Gastroesophageal sphincter (tissue), 4 donors: ENCODE measurements at regions not wholly inside any gene's neighbourhood (a gene's known extent, or its start where the extent isn't known, plus 50 kb on each side); places are given as distances from the start of the nearest gene placed in this dataset.
"Not testable (repeated sequence)": the region's sequence is repeated elsewhere in the genome, so short reads cannot be mapped to it uniquely, and the experiment has no call there.

Experiments used
- ATAC-seq: fragments of 150-250 bp; one replicate; pipeline ENCODE4 v1.9.1; 2016; ENCODE audit warnings: mild to moderate bottlenecking, moderate library complexity
- H3K27ac ChIP-seq, 4 donors: fragments of 200-600 bp; sonication (generic) in 3 of 4; 1 replicate in 3 of 4; 2 replicates in 1 of 4; pipeline ENCODE4 v1.5.1; 2016 to 2019
- H3K27me3 ChIP-seq: fragments of 200-600 bp; sonication (generic); one replicate; pipeline ENCODE4 v1.5.1; 2019
- H3K36me3 ChIP-seq, 2 donors: fragments of 200-600 bp; sonication (generic); one replicate each; pipeline ENCODE4 v1.5.1; 2019; ENCODE audit warnings: control low read depth in 1 of 2
- H3K4me1 ChIP-seq, 3 donors: fragments of 200-600 bp; sonication (generic); 1 replicate in 2 of 3; 2 replicates in 1 of 3; pipeline ENCODE4 v1.5.1; 2016 to 2019; ENCODE audit warnings: control low read depth in 2 of 3
- H3K4me3 ChIP-seq, 2 donors: fragments of 200-600 bp; sonication (generic); one replicate each; pipeline ENCODE4 v1.5.1; 2019; ENCODE audit warnings: mild to moderate bottlenecking in 1 of 2, moderate library complexity in 1 of 2
- H3K9me3 ChIP-seq, 3 donors: fragments of 200-600 bp; sonication (generic); one replicate each; pipeline ENCODE4 v1.5.1; 2017 to 2019; ENCODE audit warnings: control low read depth in 2 of 3
- CTCF ChIP-seq, 4 experiments: fragments of 200-600 bp in 2 of 4; fragments of 450-650 bp in 2 of 4; sonication (generic) in 1 of 4; IDR thresholded peaks; one replicate each; pipeline ENCODE4 v1.5.1; 2017 to 2019; ENCODE audit warnings: antibody characterized with exemption in 4 of 4, mild to moderate bottlenecking in 2 of 4, moderate library complexity in 2 of 4
- EP300 ChIP-seq: sonication (generic); formaldehyde crosslinking; IDR thresholded peaks from one replicate; pipeline ENCODE4 v1.6.1; 2017; ENCODE audit warnings: antibody characterized with exemption, mild to moderate bottlenecking
- POLR2A ChIP-seq, 2 donors: fragments of 450-650 bp; IDR thresholded peaks; one replicate each; pipeline ENCODE4 v1.6.1; 2017; ENCODE audit warnings: antibody characterized with exemption in 2 of 2, mild to moderate bottlenecking in 2 of 2, moderate library complexity in 1 of 2
- POLR2AphosphoS5 ChIP-seq: sonication (generic); formaldehyde crosslinking; IDR thresholded peaks from one replicate; pipeline ENCODE4 v1.6.1; 2017; ENCODE audit warnings: antibody characterized with exemption
- WGBS, 2 donors: methylation state at CpG; one replicate each; pipeline ENCODE4 v1.1.5; 2018; ENCODE audit warnings: low coverage in 1 of 2; 5-methylcytosine and 5-hydroxymethylcytosine counted together

DNA sequence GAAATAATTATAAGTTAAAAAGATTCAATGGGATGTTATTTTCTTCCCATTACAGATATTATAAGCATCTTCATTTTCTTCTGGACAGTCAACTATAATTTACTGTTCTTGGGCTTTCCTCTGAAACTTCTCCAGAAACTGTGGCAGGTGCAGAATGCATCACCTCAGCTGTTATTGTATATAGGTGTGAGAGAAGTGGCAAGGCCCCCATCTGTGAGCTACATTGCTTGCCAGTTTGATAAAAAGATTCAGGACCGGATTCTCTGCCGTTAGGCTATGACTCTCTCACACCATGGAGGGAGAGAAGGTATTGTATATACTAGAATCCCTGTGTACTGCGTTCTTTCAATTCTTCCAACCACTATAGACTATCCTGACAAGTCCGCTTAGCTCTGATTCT, 135.8 kb upstream of the CENPW start:
- WGBS, 2 donors = 86% methylated on average over 4 of the region's 4 CpGs; no CpG with 5 or more reads in 1 of the 2 donors
- no peaks in the 10 kb centered on the region for H3K4me1 ChIP-seq
- no peak overlapping the region for H3K4me3 ChIP-seq
- no peaks in the 10 kb centered on the region for H3K27me3 ChIP-seq
- no peaks in the 10 kb centered on the region for H3K9me3 ChIP-seq
- TF ChIP-seq POLR2AphosphoS5 (no peak), CTCF (IDR thresholded peaks at IDR 0.05) (no peak), EP300 (no peak), POLR2A (IDR thresholded peaks at IDR 0.05) (no peak)
- no peak for ATAC-seq
- no peak overlapping the region for H3K27ac ChIP-seq
- no peaks in the 10 kb centered on the region for H3K36me3 ChIP-seq

DNA sequence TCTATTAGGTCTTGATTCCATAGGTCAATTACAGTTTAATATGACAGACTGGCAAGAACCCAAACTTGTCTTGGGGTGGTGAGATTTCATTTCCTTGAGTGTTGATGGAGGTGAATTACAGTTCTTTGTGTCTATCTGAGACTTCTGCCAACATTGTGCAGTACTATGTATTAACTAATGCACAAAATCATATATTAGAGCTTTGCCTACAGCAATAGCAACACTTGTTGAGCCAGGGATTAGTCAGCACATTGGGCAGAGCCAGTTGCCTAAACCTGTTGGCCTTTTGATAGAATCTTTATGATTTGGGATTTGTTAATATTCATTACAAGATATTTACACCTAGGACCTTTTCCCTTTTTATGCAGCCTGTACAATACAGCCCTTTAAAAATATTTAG, 135.3 kb upstream of the CENPW start:
- no peaks in the 10 kb centered on the region for H3K4me1 ChIP-seq
- no peaks in the 10 kb centered on the region for H3K27me3 ChIP-seq
- TF ChIP-seq POLR2AphosphoS5 (no peak), EP300 (no peak), CTCF (IDR thresholded peaks at IDR 0.05) (no peak), POLR2A (IDR thresholded peaks at IDR 0.05) (no peak)
- H3K27ac ChIP-seq = no peak overlapping the region
- ATAC-seq = no peak
- no peaks in the 10 kb centered on the region for H3K9me3 ChIP-seq
- no peak overlapping the region for H3K4me3 ChIP-seq
- no peaks in the 10 kb centered on the region for H3K36me3 ChIP-seq

GRCh38 chr6:126206504-126207246, 133.2 kb upstream of the CENPW start:
- no peaks in the 10 kb centered on the region for H3K9me3 ChIP-seq
- ATAC-seq = no peak
- H3K27ac ChIP-seq = no peak overlapping the region
- 44% methylated on average over 1 of the region's 1 CpG; no CpG with 5 or more reads in 1 of the 2 donors for WGBS, 2 donors
- no peaks in the 10 kb centered on the region for H3K4me1 ChIP-seq
- no peak overlapping the region for H3K4me3 ChIP-seq
- TF ChIP-seq POLR2AphosphoS5 = no peak
- TF ChIP-seq CTCF (IDR thresholded peaks at IDR 0.05) = no peak
- no peak for TF ChIP-seq EP300
- TF ChIP-seq POLR2A (IDR thresholded peaks at IDR 0.05) = no peak
- no peaks in the 10 kb centered on the region for H3K36me3 ChIP-seq
- H3K27me3 ChIP-seq = no peaks in the 10 kb centered on the region

DNA sequence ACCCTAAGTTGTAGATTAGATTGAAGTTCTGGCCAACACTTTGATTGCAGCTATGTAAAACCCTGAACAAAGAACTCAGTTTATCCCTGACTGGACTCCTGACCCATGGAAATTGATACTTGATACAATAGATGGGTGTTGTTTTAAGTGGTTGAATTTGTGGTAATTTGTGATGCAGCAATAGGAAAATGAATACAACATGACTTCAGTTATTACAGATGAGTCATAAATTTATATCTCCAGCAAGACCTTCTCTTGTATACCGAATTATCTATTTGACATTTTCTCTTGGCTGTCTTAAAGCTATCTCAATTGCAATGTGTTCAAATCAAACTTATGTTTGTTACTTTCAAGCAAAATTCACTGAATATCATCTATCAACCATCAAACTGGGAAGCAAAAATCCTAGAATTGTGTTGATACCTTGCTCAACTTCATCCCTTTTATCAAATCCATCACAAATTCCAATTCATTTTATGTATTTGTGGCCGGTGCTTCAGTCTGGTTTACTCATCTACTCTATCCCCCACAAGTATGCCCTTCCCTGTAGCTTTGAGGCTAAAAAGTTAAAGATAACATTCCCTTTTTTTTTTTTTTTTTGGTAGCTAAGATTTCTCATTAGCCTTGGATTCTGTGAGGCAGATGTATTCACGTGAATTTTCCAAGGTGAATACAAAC, 129.4 kb upstream of the CENPW start:
- Histone ChIP-seq H3K36me3 (no peaks in the 10 kb centered on the region), H3K4me1 (no peaks in the 10 kb centered on the region), H3K27me3 (no peaks in the 10 kb centered on the region), H3K9me3 (no peaks in the 10 kb centered on the region), H3K4me3 (no peak overlapping the region), H3K27ac (no peak overlapping the region)
- ATAC-seq = no peak
- WGBS, 2 donors = 72 to 77% methylated on average over 3 of the region's 3 CpGs
- no peak for TF ChIP-seq EP300
- TF ChIP-seq POLR2A (IDR thresholded peaks at IDR 0.05) = no peak
- TF ChIP-seq POLR2AphosphoS5 = no peak
- no peak for TF ChIP-seq CTCF (IDR thresholded peaks at IDR 0.05)

- H3K27me3 ChIP-seq = no peaks in the 10 kb centered on the region
- H3K9me3 ChIP-seq = no peaks in the 10 kb centered on the region
- no peak overlapping the region for H3K27ac ChIP-seq
- no CpG with 5 or more reads among the region's 3 CpGs for WGBS, 2 donors
- H3K36me3 ChIP-seq = peaks cover 0 to 5% of the 10 kb centered on the region in 2 donors
- H3K4me3 ChIP-seq = no peak overlapping the region
- no peak for ATAC-seq
- TF ChIP-seq EP300 = no peak
- no peak for TF ChIP-seq CTCF (IDR thresholded peaks at IDR 0.05)
- no peak for TF ChIP-seq POLR2A (IDR thresholded peaks at IDR 0.05)
- TF ChIP-seq POLR2AphosphoS5 = no peak
- no peaks in the 10 kb centered on the region for H3K4me1 ChIP-seq
These were observed 122.4 kb upstream of the CENPW start for GRCh38 chr6:126217497-126217896.

- not testable (repeated sequence) for H3K27me3 ChIP-seq, H3K4me3 ChIP-seq, H3K9me3 ChIP-seq, H3K36me3 ChIP-seq, ATAC-seq, H3K4me1 ChIP-seq, H3K27ac ChIP-seq
These were observed 119.0 kb upstream of the CENPW start for GRCh38 chr6:126220901-126221300.
